ENCODE measurements at regions not wholly inside any gene's neighbourhood (a gene's known extent, or its start where the extent isn't known, plus 50 kb on each side); places are given as distances from the start of the nearest gene placed in this dataset.

DNA sequence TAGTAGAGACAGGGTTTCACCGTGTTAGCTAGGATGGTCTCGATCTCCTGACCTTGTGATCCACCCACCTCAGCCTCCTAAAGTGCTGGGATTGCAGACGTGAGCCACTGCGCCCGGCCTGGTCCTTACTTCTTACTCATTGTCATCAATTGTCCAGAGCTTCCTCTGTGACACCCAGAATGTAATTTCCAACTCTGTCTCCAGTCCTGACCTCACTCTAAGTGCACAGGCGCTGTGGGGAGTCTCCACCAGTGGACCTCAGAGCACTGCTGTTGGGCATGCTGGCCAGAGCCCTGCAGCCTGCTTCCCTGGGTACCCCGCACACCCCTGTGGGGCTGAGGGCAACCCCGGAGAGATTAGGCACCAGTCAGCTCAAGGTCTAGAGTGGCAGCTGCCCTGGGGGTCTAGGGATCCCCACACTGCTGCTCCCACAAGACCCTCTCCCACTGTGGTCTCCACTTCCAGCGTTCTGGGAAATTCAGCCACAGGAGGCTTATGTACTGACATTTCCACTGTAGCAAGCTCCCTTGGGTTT lies 1140.3 kb downstream of the TBC1D22A start:
- TF ChIP-seq, protein P1, sequence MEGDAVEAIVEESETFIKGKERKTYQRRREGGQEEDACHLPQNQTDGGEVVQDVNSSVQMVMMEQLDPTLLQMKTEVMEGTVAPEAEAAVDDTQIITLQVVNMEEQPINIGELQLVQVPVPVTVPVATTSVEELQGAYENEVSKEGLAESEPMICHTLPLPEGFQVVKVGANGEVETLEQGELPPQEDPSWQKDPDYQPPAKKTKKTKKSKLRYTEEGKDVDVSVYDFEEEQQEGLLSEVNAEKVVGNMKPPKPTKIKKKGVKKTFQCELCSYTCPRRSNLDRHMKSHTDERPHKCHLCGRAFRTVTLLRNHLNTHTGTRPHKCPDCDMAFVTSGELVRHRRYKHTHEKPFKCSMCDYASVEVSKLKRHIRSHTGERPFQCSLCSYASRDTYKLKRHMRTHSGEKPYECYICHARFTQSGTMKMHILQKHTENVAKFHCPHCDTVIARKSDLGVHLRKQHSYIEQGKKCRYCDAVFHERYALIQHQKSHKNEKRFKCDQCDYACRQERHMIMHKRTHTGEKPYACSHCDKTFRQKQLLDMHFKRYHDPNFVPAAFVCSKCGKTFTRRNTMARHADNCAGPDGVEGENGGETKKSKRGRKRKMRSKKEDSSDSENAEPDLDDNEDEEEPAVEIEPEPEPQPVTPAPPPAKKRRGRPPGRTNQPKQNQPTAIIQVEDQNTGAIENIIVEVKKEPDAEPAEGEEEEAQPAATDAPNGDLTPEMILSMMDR (IDR thresholded peaks at IDR 0.05; ENCODE audit: low read depth, low read length), result no peak
- TF ChIP-seq POLR2A (IDR thresholded peaks at IDR 0.05; ENCODE audit: extremely low read depth, insufficient read length) (no peak), MYC (IDR thresholded peaks at IDR 0.05; ENCODE audit: low read depth, low read length) (no peak)

Measured in NB4 (cell line).